GM12878 (cell line): ENCODE measurements at regions not wholly inside any gene's neighbourhood (a gene's known extent, or its start where the extent isn't known, plus 50 kb on each side); places are given as distances from the start of the nearest gene placed in this dataset.

Source experiments
- CHD2 ChIP-seq: IDR thresholded peaks from 2 replicates; pipeline ENCODE4 v1.6.1; 2011; ENCODE audit warnings: low read depth, low read length, improper control_type of control experiment, borderline replicate concordance
- CTCF ChIP-seq, 3 experiments: IDR thresholded peaks in 2 of 3; conservative IDR thresholded peaks in 1 of 3; 2 replicates each; pipeline ENCODE4 v1.5.1; 2011; ENCODE audit warnings: low read depth in 3 of 3, low read length in 3 of 3, mild to moderate bottlenecking in 3 of 3, control low read depth in 2 of 3, moderate library complexity in 2 of 3, inconsistent platforms in 1 of 3, mixed read lengths in 1 of 3; ENCODE audit not compliant: control insufficient read depth in 2 of 3, insufficient read depth in 1 of 3; ENCODE audit errors: extremely low read depth in 1 of 3
- HDAC6 ChIP-seq: fragments of 200-600 bp; sonication (generic); IDR thresholded peaks from one replicate; pipeline ENCODE4 v1.8.0; 2017; ENCODE audit warnings: antibody characterized with exemption; ENCODE audit not compliant: unreplicated experiment
- HSF1 ChIP-seq: fragments of 150-350 bp; IDR thresholded peaks from 2 replicates; pipeline ENCODE4 v1.6.1; 2014; ENCODE audit warnings: mild to moderate bottlenecking, low read depth, low read length
- IKZF1 ChIP-seq: fragments of 450-650 bp; conservative IDR thresholded peaks from 2 replicates; pipeline ENCODE4 v1.6.1; 2017; ENCODE audit warnings: antibody characterized with exemption, mild to moderate bottlenecking
- LARP7 ChIP-seq: fragments of 450-650 bp; IDR thresholded peaks from 2 replicates; pipeline ENCODE4 v1.6.1; 2017; ENCODE audit warnings: mild to moderate bottlenecking
- MXI1 ChIP-seq: fragments of 150-350 bp; IDR thresholded peaks from 2 replicates; pipeline ENCODE4 v1.6.1; 2011; ENCODE audit warnings: low read depth, mild to moderate bottlenecking, inconsistent platforms, low read length, improper control_type of control experiment
- NKRF ChIP-seq: fragments of 450-650 bp; conservative IDR thresholded peaks from 2 replicates; pipeline ENCODE4 v1.6.1; 2017; ENCODE audit warnings: mild to moderate bottlenecking, moderate library complexity
- SRF ChIP-seq, 2 experiments: IDR thresholded peaks; 2 replicates each; pipeline ENCODE4 v1.6.1; 2011; ENCODE audit warnings: low read depth in 2 of 2, low read length in 2 of 2, mild to moderate bottlenecking in 1 of 2, moderate library complexity in 1 of 2
- TCF12 ChIP-seq: IDR thresholded peaks from 2 replicates; pipeline ENCODE4 v1.6.1; 2011; ENCODE audit warnings: low read depth, mild to moderate bottlenecking, low read length
- ZSCAN29 ChIP-seq: fragments of 450-650 bp; IDR thresholded peaks from 2 replicates; pipeline ENCODE4 v1.6.1; 2017; ENCODE audit warnings: mild to moderate bottlenecking, moderate library complexity

GRCh38 chr3:3906171-3906570 is 106.9 kb downstream of the LRRN1 start:
- TF ChIP-seq NKRF (no peak), IKZF1 (no peak), CHD2 (no peak), SRF (IDR thresholded peaks at IDR 0.05; ENCODE audit: low read depth in 2 of 2, low read length in 2 of 2) (no peak), HSF1 (no peak), HDAC6 (no peak), CTCF (IDR thresholded peaks at IDR 0.05 in 2 of 3, conservative IDR thresholded peaks at IDR 0.05 in 1 of 3; ENCODE audit: control insufficient read depth in 2 of 3, extremely low read depth in 1 of 3, insufficient read depth in 1 of 3, low read depth in 3 of 3, low read length in 3 of 3) (no peak), MXI1 (no peak), ZSCAN29 (no peak), LARP7 (no peak), TCF12 (no peak)
